GM19452 (cell line): ENCODE measurements at regions not wholly inside any gene's neighbourhood (a gene's known extent, or its start where the extent isn't known, plus 50 kb on each side); places are given as distances from the start of the nearest gene placed in this dataset.
"Not testable (repeated sequence)": the region's sequence is repeated elsewhere in the genome, so short reads cannot be mapped to it uniquely, and the experiment has no call there.

Experiments used
- ATAC-seq: cut with Tn5 transposase; IDR thresholded peaks from one replicate; pipeline ENCODE4 v1.9.1; 2021; ENCODE audit not compliant: unreplicated experiment

DNA sequence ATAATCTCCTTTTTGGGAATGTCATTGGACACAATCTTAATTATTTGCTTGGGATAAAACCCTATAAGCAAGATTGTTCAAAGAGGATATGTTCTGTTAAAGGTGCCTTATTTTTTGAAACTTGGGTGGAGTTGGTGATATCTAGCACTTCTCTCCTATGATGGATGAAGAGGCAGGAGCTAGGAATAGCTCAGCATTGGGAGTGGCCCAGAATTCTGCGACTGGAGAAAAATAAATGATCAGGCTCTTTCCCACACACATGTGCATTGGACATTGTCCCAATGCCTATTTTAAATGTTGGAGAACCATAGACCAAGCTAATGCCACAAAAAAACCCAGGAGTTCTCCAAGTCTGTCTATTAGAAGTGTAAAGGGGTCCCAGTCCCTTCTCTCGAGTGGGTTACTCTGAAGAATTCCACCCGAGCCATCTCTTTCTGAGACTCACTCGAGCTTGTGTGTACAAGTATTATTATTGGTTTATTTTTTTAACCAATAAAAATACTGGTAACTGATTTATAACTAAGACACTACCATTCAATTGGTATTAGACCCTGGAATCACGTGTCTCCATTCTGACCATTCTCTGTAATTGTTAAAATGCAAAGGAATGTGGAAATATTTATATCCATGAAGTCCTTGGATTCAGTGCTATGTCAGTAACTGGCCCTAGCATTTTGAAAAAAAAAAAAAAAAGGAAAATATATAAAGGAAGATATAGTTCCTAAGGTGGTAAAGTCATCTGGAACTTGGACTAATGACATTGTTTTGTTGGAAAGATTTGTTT lies 437.5 kb upstream of the TMEM132C start:
- no peak for ATAC-seq

DNA sequence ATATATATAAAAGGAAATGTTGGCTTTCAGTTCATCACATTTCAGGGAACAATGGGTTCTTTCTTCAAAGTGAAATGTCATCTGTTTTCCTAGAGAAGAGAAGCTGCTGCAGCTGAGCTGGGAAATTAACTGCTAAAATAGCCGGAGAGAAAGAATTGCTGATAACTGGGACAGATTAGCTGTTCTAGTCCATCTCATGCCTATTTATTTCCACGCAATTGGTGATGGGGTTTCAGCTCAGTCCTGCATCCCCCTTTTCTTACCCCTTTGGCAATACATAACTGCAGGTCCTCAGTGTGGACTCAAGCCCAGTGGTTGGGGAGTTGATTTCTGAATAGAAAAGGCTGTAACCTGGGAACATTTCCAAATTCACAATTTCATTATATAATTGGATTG lies 436.9 kb upstream of the TMEM132C start:
- ATAC-seq, result no peak

DNA sequence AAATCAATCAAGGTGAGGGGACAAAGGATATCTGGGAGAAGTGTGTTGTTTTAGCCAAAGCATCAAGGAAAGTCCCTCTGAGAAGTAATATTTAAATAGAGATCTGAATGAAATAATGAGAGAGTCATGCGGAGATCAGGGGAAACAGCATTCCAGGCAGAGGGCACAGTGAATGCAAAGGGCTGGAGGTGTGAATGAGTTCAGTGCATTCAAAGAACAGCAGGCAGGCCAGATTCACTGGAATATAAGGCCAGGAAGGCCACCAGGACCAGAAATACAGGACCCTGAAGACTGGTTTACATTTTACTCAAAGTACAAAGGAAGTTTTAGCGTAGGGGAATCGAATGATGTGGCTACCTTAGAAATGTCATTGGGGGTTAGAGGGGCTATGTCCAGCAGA lies 436.2 kb upstream of the TMEM132C start:
- ATAC-seq, result no peak

DNA sequence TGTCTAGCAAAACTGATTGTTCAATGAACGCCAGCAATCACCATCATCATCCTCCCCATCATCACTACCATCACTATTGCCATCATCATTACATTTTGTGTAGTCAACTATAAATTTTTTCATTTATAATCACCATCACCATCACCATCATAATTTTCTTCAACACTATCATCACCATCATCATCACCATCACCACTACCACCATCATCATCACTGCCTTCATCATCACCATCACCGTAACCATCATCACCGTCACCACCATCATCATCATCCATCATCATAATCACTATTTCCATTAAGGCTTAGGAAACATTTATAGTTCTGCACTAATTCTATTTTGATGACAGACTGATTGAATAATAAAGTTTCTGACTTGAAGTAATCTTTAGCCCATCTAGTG lies 434.8 kb upstream of the TMEM132C start:
- ATAC-seq, result no peak

DNA sequence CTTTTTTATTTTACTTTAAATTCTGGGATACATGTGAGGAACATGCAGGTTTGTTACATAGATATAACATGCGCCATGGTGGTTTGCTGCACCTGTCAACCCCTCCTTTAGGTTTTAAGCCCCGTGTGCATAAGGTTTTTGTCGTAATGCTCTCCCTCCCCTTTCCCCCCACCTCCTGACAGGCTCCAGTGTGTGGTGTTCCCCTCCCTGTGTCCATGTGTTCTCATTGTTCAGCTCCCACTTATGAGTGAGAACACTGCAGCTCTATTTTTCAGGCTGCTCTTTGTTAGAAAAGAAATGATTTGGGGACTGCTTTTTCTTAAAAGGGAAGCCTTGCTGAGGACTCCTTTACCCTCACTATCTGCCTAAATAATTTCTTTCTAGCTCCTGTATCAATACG lies 430.2 kb upstream of the TMEM132C start:
- ATAC-seq, result not testable (repeated sequence)

DNA sequence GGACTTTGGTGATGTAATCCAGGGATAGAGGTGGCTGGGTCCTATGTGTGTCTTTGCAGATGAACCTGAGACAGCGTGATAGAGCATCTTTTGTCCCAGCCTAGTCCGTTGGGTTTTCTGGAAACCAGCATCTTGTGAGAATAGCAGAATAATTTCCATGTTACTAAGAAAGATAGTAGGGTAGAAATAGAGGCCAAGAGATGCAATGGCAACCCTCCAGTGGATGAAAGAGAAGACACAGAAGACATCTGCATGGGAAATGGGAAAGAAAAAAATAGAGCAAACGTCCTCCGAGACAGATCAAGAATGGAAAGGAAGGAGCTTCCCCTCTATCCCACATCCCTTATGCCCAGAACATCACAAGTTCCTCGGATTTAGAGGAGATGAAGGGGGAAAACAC lies 409.3 kb upstream of the TMEM132C start:
- ATAC-seq, result no peak

DNA sequence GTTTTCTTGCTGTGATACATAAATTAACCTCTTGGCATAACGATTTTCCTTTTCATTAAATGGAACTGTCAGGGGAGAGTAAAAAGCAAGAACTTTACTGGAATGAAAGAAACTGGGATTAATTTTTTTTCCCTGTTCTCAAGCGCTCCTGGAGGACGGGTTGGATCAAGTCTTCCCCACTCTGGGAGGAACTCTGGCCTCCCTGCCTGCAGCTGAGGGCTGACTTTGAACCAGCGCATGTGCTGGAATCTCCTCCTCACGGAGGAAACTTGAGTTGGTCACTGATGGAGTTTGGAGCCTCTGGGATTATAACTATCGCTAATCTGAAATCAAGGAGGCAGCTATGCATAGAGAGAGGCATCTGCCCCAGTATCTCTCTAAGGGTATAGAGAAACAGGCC lies 406.4 kb upstream of the TMEM132C start:
- ATAC-seq, result no peak

DNA sequence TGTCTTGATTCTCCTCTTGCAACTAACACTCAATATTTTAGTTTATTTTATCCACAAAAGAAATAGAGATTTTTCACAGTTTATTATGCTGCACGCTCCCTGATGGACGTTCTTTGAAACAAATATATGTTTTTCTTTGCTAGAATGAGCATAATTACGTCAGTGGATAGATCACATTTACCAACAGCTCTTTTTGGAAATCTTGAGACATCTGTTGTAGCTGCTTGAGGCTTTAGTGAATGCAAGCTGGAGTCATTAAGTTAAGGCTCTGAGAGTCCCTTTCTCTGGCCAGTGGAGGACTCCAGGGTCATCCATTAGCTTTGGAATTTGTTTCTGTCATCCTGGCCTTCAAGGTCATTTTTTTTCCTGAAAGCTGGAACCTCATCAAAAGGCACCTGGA lies 405.6 kb upstream of the TMEM132C start:
- ATAC-seq, result no peak

DNA sequence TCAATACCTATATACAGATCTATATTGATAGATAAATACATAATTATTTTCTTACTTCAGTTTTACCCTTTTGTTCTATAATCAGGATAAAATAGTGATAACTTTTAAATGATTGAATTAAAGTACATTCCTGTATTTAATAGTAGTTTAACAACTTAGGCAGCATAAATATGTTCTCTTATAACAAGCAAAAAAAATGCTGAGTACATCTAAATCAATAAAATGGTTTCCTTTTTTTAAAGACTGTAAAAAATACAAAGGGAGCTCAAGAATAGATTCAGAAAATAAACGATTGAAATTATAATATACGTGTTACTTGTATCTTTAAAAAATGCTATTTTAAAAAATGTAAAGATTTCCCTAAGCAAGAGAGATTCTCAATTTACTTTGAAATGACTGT lies 393.7 kb upstream of the TMEM132C start:
- ATAC-seq, result no peak

DNA sequence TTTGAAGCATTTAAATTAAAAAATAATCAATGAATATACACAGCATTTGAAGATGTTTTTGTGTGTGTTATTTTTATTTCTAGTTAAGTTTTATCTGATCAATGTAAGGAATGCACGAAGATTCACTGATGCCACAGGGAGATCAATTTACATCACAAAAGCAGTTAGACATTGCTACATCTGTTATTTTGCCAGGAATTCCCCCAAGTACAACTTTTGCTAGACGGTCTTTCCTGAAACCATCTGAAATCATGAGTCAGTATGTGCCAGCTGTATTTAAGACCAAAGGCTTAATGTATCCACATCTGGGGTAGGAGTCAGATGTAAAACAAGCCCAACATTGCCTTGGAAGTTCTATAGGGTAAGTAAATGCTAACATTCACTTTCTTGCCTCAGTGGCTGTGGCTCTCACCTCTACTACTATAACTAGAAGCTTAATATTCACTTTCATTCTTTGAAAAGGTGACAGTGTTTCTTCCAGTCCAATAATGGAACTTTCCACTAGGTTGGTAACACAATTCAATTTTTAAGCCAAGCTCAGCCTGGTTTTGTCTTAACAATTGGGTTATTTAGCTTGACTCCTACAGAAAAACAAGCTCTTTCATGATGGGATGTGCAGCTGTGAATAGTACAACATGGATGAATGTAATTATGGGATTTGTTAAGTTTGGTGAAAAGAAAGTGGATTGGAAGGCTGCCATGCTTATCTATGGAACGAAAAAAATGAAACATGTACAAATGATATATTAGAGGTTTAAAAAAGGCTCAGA lies 385.4 kb upstream of the TMEM132C start:
- no peak for ATAC-seq

DNA sequence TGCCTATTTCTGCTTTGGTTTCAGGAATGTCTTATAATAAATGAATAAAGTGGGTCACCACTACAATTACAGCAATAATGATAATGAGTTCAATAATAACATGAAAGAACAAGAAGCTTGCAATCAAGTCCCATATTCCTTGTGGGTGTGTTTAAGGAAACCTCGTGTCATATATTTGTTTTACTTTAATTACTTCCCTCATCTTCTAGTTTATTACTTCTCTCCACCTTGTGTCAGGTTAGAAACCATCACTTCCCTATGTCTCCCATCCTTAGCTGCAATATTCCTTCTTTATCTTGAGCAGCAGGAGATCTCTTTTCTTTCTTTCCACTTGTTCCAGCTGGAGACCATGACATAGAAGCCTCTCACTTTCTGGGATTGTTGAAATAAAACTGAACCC lies 384.0 kb upstream of the TMEM132C start:
- no peak for ATAC-seq

DNA sequence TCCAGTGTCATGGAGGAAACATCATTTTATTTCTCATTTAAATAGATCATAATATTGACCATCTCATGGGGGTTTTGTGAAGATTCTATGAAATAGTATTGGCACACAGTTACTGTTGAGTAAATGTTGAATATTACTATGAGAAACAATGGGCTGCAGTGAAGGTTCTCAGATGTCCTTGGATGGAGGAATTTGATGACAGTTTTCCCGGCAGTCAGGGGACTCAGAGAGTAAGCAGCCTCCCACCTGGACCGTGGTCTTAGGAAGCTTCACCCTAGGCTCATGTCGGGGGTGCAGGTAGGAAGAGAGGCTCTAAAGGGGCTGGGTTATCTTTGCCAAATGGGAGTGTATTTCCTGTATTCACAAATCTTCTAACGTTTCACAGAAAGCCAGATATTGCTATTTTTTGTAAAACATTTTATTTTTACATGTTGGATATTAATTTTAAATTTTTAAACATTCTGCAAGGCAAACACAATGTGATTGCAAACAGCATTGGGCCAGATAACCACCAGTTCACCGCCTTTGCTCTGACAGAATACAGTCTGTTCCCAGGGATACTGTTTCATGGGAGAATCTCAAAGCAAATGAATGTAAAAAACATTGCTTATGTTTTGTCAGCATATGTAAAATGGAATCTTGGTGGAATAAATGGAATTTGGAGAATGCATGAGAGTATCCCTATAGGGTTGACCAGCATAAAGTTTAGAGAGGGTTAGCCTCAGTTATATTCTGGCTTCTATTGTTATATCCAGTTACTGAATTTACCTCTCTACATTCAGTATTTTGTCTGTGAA lies 380.8 kb upstream of the TMEM132C start:
- no peak for ATAC-seq

DNA sequence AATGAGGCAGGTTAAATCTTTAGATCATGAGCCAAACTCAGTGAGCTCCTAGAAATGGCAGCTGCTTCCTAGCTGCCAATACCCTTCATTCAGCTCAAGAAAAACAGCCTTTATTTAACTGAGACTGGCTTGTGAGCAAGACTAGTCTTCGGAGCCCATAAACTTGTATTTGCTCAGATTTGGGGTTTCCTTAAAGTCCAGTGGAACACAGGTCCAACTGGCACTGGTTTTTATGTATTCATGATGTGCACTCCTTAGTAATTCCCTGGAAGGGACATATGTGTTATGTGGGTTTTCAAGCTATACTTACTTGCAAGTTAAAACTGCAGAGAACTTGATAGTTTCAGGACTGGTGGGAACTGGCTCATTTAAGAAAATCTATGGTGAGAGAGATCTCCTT lies 380.1 kb upstream of the TMEM132C start:
- ATAC-seq, result no peak

DNA sequence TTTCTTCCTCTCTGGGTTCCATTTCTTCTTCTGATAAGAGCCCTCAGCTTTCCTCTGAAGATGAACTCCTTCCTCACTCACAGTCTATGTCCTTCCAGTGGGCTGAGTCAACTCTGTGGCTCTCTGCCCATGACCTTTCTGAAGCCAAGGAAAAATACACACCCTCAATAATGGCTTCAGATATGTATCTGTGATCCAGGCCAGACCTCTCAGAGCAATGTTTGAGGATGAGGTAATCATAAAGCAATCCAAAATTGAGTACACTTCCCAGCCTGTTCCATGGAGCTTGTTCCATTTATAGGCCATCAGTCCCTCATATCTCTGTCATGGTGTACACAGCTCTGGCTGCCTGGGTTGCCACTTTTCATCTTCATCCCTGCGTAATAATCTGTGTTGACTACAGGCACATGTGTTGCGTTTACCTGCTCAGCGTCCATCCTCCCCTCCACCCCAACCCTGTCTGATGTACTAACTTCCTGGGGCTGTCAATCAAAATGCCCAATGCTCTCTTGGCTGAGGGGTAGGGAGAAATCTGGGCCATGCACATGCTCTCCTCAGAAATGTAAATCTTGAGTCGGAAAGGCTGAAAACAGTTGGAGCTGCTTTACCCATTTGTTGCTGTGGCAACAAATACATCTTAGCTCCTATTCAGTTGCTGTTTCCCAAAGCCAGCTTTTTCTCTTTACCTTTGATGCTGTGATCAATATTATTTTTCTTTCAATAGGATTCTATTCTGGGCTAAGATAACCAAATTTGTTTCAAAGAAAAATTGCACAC lies 377.8 kb upstream of the TMEM132C start:
- ATAC-seq, result no peak

DNA sequence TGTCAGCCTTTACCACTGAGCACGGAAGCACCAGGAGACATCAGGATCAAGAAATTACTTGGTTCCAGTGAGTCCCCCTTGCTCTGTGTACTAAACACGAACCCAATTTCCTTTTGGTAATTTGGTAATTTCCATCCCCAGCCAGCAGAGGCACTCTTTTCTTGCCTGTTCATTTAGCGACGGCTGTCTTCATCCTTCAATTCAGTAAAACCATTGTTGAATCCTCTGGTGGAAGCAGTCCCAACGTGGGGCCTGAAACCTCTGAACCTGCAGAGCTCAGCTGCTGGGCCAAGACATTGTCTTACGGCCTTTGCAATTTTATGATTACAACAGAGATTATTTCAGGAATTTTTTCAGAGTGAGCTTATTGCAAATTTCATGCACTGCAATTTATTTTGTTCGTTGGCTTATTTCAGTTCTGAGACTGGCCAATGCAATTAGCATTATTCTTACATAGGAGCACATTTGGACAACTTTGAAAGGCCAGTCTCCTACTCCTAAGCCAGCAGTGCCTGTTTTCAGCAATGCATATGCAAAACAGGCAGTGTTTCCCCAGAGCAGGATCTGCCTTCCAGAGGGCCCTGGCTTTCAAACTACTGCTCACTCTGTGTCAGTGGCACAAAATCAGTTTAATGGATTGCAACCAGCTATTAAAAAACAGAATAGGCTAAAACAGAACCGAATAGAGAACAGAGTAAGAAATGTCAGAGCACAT lies 372.9 kb upstream of the TMEM132C start:
- no peak for ATAC-seq

DNA sequence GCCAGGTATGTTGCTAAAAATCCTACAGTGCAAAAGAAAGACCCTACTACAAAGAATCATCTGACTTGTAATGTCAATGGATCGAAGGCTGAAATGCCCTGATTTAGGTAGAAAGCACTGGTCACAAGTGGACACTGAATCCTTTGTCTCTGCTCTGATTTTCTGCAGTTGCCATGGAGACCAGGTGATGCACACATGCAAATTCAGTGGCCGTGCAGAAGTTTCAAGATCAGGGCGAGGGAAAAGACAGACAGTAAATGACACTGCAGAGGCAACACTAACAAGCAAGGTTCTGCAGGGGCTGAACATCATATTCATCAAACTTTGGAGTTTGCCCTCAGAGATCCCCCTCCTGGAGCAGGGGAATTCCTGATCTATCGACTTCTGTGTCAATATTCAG lies 370.3 kb upstream of the TMEM132C start:
- ATAC-seq, result no peak

DNA sequence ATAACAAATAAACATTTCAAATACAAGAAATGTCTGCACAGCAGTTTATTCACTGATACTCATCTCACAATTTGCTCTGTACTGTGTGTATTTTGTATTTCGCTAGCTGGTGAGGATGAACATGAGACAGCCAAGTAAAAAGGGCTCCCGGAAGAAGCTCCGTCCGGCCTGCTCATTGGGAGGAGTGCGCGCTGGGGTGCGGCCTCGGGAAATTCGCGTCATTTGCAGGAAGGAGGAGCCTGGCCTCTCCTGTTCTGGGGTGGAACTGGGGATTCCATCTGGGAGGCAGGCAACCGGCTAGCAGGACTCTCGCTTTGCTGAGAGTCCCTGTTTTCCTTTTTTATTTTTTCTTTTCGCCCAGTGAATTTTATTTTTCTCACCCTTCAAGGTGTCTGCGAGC lies 368.4 kb upstream of the TMEM132C start:
- ATAC-seq, result no peak

DNA sequence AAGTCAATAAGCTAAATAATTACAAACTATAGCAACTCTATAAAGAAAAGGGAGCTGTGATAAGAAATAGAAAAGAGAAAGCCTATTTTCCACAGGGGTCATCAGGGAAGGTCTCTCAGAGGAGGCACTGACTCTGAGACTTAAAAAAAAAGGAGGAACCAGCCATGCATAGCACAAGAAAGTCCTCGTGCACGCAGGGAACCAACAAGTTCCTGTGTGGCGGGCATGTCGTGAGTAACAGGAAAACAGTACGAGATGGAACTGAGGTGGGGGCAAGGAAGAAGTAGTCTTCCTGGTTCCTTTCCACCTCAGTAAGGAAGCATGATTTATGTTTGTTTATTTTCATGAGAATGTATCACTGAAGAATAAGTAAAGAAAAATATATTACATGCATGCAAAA lies 367.0 kb upstream of the TMEM132C start:
- ATAC-seq, result no peak

DNA sequence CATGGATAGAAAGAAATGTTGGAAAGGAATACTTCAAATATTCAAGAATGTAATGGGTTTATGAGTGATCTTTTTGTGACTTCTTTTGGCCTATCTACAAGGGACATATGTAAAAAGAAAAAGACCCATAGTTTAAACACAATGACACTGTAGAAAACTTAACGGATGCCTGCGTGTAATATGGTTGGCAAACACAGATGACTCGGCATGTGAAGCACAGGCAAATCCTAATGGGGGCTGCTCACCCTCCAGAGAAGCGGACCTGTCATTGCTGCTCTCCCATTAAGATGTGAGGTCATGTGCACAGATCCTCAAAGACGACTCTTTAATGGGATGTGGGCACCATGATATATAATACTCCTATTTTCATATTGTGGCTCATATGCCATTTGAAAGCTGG lies 366.6 kb upstream of the TMEM132C start:
- ATAC-seq, result no peak

DNA sequence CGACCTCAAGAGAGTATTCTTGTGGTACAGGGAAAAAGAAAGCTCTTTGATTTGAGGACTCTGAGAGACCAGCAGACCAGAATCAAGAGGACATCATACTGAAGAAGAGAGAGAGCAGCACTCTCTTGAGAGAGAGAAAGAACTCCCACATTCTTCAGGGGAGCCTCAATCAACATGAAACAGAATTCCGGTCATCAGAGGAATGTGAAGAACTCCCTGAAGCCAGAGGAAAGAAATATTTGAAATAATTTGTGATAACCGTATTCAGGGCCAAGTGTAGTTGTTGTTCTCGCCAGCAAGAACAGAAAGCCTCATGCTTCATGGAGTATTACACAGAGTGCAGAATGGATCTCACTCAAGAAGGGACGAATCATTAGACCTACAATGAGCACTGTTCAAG lies 363.8 kb upstream of the TMEM132C start:
- no peak for ATAC-seq
